Peyer's patch (tissue), 4 donors: ENCODE measurements at regions not wholly inside any gene's neighbourhood (a gene's known extent, or its start where the extent isn't known, plus 50 kb on each side); places are given as distances from the start of the nearest gene placed in this dataset.

Experiments used
- POLR2A ChIP-seq, 2 donors: fragments of 450-650 bp; IDR thresholded peaks; one replicate each; pipeline ENCODE4 v1.5.1; 2017; ENCODE audit warnings: antibody characterized with exemption in 2 of 2, mild to moderate bottlenecking in 2 of 2, moderate library complexity in 2 of 2
- TF ChIP-seq, protein P1 (sequence below), 6 experiments: fragments of 450-650 bp in 4 of 6; fragments of 200-600 bp in 2 of 6; sonication (generic) in 1 of 6; IDR thresholded peaks; one replicate each; pipeline ENCODE4 v1.5.1; 2017 to 2019; ENCODE audit warnings: antibody characterized with exemption in 6 of 6, mild to moderate bottlenecking in 3 of 6, moderate library complexity in 1 of 6

DNA sequence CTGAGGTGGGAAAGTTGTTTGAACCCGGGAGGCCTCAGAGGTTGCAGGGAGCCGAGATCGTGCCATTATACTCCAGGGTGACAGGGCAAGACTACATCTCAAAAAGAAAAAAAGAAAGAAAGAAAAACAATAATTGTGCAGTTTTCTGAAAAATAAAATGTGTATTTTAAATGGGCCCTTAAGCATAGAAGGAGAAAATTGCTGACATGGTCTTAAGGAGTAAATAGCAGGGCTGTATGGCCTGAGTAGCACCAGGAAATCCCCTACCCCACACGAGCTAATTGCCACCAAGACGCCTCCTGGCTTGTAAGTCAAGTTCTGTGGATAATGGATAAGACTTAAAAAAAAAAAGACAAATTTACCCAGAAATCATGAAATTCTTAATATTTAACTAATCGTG, 271.4 kb upstream of the NCKAP5 start:
- no peak for TF ChIP-seq POLR2A (IDR thresholded peaks at IDR 0.05)
- TF ChIP-seq, protein P1, sequence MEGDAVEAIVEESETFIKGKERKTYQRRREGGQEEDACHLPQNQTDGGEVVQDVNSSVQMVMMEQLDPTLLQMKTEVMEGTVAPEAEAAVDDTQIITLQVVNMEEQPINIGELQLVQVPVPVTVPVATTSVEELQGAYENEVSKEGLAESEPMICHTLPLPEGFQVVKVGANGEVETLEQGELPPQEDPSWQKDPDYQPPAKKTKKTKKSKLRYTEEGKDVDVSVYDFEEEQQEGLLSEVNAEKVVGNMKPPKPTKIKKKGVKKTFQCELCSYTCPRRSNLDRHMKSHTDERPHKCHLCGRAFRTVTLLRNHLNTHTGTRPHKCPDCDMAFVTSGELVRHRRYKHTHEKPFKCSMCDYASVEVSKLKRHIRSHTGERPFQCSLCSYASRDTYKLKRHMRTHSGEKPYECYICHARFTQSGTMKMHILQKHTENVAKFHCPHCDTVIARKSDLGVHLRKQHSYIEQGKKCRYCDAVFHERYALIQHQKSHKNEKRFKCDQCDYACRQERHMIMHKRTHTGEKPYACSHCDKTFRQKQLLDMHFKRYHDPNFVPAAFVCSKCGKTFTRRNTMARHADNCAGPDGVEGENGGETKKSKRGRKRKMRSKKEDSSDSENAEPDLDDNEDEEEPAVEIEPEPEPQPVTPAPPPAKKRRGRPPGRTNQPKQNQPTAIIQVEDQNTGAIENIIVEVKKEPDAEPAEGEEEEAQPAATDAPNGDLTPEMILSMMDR (IDR thresholded peaks at IDR 0.05): no peak
